ENCODE measurements at regions not wholly inside any gene's neighbourhood (a gene's known extent, or its start where the extent isn't known, plus 50 kb on each side); places are given as distances from the start of the nearest gene placed in this dataset.

DNA sequence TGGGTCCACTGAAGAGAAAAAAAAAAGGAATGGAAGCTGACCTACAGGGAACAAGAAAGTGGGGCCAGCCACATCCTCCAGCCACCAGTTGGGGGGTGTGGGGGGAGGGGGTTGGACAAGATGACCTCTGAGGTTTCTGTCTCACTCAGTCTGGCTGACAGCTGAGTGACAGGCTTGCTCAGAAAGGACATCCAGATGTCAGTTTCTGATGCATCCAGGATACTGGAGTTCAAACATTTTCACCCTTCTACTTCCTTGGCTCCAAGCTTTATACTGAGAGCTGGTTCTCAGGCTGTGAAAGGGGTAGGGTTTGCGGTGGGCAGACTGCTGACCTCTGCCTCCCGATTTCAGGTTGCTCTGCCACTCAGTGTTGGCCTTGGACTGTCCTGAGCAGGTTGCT lies 2178.3 kb downstream of the TP53TG3F start:
- H3K4me3 ChIP-seq, result no peak overlapping the region
- peaks cover 0 to 3% (median 0%) of the 10 kb centered on the region in 3 donors for H3K27me3 ChIP-seq (ENCODE audit: insufficient read depth in 3 of 3, low read length in 2 of 3)
- DNase-seq, result no peak
- no peaks in the 10 kb centered on the region for H3K4me1 ChIP-seq
- H3K27ac ChIP-seq, result no peak overlapping the region
- no peaks in the 10 kb centered on the region for H3K9me3 ChIP-seq
- intact Hi-C loops (cut with DNase I), result no loop called here
- no peak for ATAC-seq
- 40 to 56% (median 54%) methylated on average over 2 of the region's 2 CpGs for WGBS, 3 donors
- H3K36me3 ChIP-seq (ENCODE audit: insufficient read depth in 1 of 2, low read depth in 1 of 2), result no peaks in the 10 kb centered on the region
- TF ChIP-seq, protein P1, sequence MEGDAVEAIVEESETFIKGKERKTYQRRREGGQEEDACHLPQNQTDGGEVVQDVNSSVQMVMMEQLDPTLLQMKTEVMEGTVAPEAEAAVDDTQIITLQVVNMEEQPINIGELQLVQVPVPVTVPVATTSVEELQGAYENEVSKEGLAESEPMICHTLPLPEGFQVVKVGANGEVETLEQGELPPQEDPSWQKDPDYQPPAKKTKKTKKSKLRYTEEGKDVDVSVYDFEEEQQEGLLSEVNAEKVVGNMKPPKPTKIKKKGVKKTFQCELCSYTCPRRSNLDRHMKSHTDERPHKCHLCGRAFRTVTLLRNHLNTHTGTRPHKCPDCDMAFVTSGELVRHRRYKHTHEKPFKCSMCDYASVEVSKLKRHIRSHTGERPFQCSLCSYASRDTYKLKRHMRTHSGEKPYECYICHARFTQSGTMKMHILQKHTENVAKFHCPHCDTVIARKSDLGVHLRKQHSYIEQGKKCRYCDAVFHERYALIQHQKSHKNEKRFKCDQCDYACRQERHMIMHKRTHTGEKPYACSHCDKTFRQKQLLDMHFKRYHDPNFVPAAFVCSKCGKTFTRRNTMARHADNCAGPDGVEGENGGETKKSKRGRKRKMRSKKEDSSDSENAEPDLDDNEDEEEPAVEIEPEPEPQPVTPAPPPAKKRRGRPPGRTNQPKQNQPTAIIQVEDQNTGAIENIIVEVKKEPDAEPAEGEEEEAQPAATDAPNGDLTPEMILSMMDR (IDR thresholded peaks at IDR 0.05), result no peak

DNA sequence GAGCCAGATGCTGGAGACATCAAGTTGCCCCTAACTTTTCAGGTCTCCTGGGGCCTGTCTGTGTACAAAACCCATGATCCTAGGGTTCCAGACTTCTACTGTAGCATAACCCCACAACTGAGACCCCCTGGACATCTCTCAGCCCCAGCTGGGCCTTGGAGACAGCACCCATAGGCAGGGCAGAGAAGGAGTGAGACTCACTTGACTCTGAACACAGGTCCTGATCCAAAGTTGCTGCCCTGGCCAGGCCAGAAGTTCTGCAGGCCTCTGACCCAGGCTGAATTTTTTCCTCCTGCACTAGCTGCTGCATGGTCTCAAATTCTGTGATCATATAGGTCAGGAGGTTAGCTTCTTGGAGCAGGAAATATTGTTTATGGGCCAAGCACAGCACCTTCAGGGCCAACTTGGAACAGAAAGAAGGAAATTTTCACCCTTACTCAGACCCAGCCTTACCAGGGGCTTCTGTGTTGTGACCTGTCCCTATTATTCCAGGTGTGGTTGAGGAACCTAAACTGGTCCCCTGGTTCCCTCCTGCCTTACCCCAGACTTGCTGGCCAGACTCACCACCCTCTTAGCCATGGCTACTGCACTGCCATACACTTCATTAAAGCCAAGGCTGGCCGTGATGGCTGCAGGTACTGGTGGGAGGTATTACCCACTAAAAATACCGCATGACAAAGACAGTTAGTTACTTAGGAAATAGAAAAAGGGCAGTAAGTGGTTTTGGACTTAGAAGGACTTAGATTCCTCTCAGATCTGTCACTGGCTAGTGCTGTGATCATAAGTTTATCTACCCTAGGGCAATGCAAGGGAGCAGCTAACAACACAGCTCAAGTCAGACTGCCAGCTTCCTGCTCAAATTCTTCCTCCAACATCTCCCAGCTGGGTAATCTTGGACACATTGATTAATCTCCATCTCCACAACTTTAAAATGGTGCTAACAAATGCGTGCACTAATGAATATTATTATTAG lies 2180.1 kb downstream of the TP53TG3F start:
- Histone ChIP-seq H3K9me3 (no peaks in the 10 kb centered on the region), H3K27me3 (ENCODE audit: insufficient read depth in 3 of 3, low read length in 2 of 3) (peaks cover 0 to 3% (median 0%) of the 10 kb centered on the region in 3 donors), H3K27ac (no peak overlapping the region), H3K4me1 (no peaks in the 10 kb centered on the region), H3K36me3 (ENCODE audit: insufficient read depth in 1 of 2, low read depth in 1 of 2) (no peaks in the 10 kb centered on the region), H3K4me3 (no peak overlapping the region)
- TF ChIP-seq, protein P1 (IDR thresholded peaks at IDR 0.05), result no peak
- 40% methylated on average over 3 of the region's 3 CpGs for WGBS, 3 donors
- intact Hi-C loops (cut with DNase I), result no loop called here
- no peak for ATAC-seq
- DNase-seq, result no peak

DNA sequence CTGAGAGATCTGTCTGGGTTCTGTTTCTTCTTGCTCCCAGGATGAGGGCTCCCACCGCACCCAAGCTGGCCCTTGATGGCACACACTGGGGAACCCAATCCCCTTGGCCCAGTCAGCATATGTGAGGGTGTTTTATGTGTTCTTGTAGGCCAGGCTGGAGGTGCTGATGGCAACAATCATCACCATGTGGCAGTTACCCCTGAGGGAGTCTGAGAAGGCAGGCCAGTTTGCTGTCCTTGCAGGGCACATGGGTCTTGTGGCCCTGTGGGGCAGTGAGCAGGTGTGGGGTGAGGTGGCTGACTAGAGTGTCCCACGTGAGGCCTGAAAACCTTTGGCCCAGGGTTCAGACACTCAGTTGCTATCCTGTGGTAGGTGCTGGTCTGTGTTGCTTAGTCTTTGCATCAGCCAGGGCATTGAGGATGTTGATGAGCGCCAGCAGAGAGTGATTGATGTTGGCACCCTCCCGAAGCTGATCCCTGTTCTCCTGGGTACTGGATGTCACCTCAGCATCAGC lies 2183.0 kb downstream of the TP53TG3F start:
- H3K9me3 ChIP-seq, result no peaks in the 10 kb centered on the region
- intact Hi-C loops (cut with DNase I), result no loop called here

DNA sequence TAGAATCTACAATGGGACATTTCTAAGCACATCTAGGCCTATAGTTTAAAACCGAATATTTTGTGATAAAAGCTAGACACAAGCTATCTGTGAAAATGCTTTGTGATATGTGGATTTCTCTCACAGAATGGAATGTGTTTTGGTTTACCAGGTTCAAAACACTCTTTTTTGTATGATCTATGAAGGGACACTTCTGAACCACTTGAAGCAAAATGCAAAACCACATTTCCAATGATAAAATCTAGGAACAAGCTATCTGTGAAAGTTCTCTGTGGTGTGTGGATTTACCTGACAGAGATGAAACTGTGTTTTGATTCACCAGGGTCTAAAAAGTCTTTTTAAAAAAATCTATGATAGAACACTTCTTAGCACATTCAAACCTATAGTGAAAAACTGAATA lies 2192.4 kb downstream of the TP53TG3F start:
- no peak overlapping the region for H3K27ac ChIP-seq
- intact Hi-C loops (cut with DNase I), result no loop called here
- WGBS, 3 donors, result 74 to 79% (median 76%) methylated on average over 1 of the region's 1 CpG
- H3K4me1 ChIP-seq, result no peaks in the 10 kb centered on the region
- DNase-seq (no peak), ATAC-seq (no peak)
- H3K36me3 ChIP-seq (ENCODE audit: insufficient read depth in 1 of 2, low read depth in 1 of 2), result no peaks in the 10 kb centered on the region
- H3K27me3 ChIP-seq (ENCODE audit: insufficient read depth in 3 of 3, low read length in 2 of 3), result no peaks in the 10 kb centered on the region
- no peak overlapping the region for H3K4me3 ChIP-seq
- no peaks in the 10 kb centered on the region for H3K9me3 ChIP-seq
- TF ChIP-seq, protein P1 (IDR thresholded peaks at IDR 0.05), result no peak

More for the DNA sequence above, 2183.0 kb downstream of the TP53TG3F start:
- Histone ChIP-seq H3K4me1 (no peaks in the 10 kb centered on the region), H3K27me3 (ENCODE audit: insufficient read depth in 3 of 3, low read length in 2 of 3) (no peaks in the 10 kb centered on the region), H3K36me3 (ENCODE audit: insufficient read depth in 1 of 2, low read depth in 1 of 2) (no peaks in the 10 kb centered on the region), H3K27ac (no peak overlapping the region), H3K4me3 (no peak overlapping the region)
- TF ChIP-seq, protein P1 (IDR thresholded peaks at IDR 0.05), result no peak
- no peak for ATAC-seq
- 50 to 67% (median 57%) methylated on average over 4 of the region's 4 CpGs for WGBS, 3 donors
- DNase-seq, result no peak
